ENCODE measurements at regions not wholly inside any gene's neighbourhood (a gene's known extent, or its start where the extent isn't known, plus 50 kb on each side); places are given as distances from the start of the nearest gene placed in this dataset.

GRCh38 chr21:14879458-14879857 lies 185.3 kb downstream of the NRIP1 start:
- Histone ChIP-seq H3K4me3 (ENCODE audit: low read depth, low read length) (no peak overlapping the region), H3K27ac (ENCODE audit: extremely low read depth, low read depth, low read length) (no peak overlapping the region), H3K4me1 (ENCODE audit: control insufficient read depth, insufficient read depth, low read length) (no peaks in the 10 kb centered on the region), H3K36me3 (ENCODE audit: control insufficient read depth in 2 of 2, insufficient read depth in 1 of 2, low read length in 2 of 2) (no peaks in the 10 kb centered on the region), H3K9me3 (ENCODE audit: control insufficient read depth, insufficient read depth, low read depth, low read length) (no peaks in the 10 kb centered on the region)
- TF ChIP-seq MZF1 (tag by site-specific recombination; IDR thresholded peaks at IDR 0.05; ENCODE audit: borderline replicate concordance): no peak
- TF ChIP-seq ZNF518A (tag by site-specific recombination; conservative IDR thresholded peaks at IDR 0.05; ENCODE audit: low read depth): no peak
- no peak for TF ChIP-seq ZNF214 (tag by site-specific recombination; IDR thresholded peaks at IDR 0.05; ENCODE audit: borderline replicate concordance)
- no peak for TF ChIP-seq ZNF114 (tag by site-specific recombination; IDR thresholded peaks at IDR 0.05)
- no peak for TF ChIP-seq ZNF529 (tag by site-specific recombination; IDR thresholded peaks at IDR 0.05; ENCODE audit: insufficient replicate concordance)
- TF ChIP-seq SETDB1 (IDR thresholded peaks at IDR 0.05; ENCODE audit: insufficient read length, low read length): no peak
- TF ChIP-seq FEZF1 (tag by site-specific recombination; IDR thresholded peaks at IDR 0.05): no peak
- no peak for TF ChIP-seq ZNF404 (tag by site-specific recombination; IDR thresholded peaks at IDR 0.05)
- no peak for TF ChIP-seq ZNF658 (tag by site-specific recombination; IDR thresholded peaks at IDR 0.05)
- no peak for TF ChIP-seq ZNF558 (tag by site-specific recombination; IDR thresholded peaks at IDR 0.05)
- TF ChIP-seq YY1 (tag by site-specific recombination; IDR thresholded peaks at IDR 0.05): no peak
- no peak for TF ChIP-seq ZNF37A (tag by site-specific recombination; IDR thresholded peaks at IDR 0.05)
- no peak for TF ChIP-seq ZNF654 (tag by site-specific recombination; IDR thresholded peaks at IDR 0.05; ENCODE audit: low read depth)
- no peak for TF ChIP-seq ZNF501 (tag by site-specific recombination; IDR thresholded peaks at IDR 0.05)
- no peak for TF ChIP-seq ZBTB21 (tag by site-specific recombination; IDR thresholded peaks at IDR 0.05)
- no peak for TF ChIP-seq MEIS1 (CRISPR knock-in tag; IDR thresholded peaks at IDR 0.05; ENCODE audit: borderline replicate concordance)
- no peak for TF ChIP-seq ZNF670 (tag by site-specific recombination; IDR thresholded peaks at IDR 0.05; ENCODE audit: low read depth)
- no peak for TF ChIP-seq AEBP2 (tag by site-specific recombination; IDR thresholded peaks at IDR 0.05; ENCODE audit: borderline replicate concordance)
- ChIA-PET POLR2A (no interaction called here), CTCF (interaction anchor here (1.4 kb wide), 1 partner anchor 15 kb away, joined by 6 read pairs; no protein-coding TSS in a partner anchor)

DNA sequence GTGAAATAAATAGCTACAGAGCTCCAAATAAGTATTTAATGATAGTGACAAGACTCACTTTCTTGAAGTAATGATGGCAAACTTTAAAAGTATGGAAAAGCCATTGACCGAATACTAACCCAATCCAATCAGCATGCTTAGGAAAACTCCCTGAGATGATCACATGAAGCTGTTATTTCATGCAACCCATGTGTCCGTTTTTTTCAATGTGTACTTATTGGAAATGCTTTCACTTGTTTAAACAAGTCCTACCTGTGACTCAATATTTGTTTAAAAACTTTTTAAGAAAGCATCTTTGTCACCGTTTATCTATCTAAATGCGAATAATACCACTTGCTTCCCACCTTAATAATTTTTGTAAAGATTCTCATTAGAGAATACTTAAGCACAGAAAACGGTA lies 185.8 kb downstream of the NRIP1 start:
- H3K27ac ChIP-seq (ENCODE audit: extremely low read depth, low read depth, low read length): no peak overlapping the region
- no peaks in the 10 kb centered on the region for H3K4me1 ChIP-seq (ENCODE audit: control insufficient read depth, insufficient read depth, low read length)
- POLR2A ChIA-PET: no interaction called here
- TF ChIP-seq, protein P1, sequence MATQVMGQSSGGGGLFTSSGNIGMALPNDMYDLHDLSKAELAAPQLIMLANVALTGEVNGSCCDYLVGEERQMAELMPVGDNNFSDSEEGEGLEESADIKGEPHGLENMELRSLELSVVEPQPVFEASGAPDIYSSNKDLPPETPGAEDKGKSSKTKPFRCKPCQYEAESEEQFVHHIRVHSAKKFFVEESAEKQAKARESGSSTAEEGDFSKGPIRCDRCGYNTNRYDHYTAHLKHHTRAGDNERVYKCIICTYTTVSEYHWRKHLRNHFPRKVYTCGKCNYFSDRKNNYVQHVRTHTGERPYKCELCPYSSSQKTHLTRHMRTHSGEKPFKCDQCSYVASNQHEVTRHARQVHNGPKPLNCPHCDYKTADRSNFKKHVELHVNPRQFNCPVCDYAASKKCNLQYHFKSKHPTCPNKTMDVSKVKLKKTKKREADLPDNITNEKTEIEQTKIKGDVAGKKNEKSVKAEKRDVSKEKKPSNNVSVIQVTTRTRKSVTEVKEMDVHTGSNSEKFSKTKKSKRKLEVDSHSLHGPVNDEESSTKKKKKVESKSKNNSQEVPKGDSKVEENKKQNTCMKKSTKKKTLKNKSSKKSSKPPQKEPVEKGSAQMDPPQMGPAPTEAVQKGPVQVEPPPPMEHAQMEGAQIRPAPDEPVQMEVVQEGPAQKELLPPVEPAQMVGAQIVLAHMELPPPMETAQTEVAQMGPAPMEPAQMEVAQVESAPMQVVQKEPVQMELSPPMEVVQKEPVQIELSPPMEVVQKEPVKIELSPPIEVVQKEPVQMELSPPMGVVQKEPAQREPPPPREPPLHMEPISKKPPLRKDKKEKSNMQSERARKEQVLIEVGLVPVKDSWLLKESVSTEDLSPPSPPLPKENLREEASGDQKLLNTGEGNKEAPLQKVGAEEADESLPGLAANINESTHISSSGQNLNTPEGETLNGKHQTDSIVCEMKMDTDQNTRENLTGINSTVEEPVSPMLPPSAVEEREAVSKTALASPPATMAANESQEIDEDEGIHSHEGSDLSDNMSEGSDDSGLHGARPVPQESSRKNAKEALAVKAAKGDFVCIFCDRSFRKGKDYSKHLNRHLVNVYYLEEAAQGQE (tag by site-specific recombination; IDR thresholded peaks at IDR 0.05): no peak
- no peak for TF ChIP-seq ZNF423 (tag by site-specific recombination; IDR thresholded peaks at IDR 0.05)
- TF ChIP-seq, protein P2, sequence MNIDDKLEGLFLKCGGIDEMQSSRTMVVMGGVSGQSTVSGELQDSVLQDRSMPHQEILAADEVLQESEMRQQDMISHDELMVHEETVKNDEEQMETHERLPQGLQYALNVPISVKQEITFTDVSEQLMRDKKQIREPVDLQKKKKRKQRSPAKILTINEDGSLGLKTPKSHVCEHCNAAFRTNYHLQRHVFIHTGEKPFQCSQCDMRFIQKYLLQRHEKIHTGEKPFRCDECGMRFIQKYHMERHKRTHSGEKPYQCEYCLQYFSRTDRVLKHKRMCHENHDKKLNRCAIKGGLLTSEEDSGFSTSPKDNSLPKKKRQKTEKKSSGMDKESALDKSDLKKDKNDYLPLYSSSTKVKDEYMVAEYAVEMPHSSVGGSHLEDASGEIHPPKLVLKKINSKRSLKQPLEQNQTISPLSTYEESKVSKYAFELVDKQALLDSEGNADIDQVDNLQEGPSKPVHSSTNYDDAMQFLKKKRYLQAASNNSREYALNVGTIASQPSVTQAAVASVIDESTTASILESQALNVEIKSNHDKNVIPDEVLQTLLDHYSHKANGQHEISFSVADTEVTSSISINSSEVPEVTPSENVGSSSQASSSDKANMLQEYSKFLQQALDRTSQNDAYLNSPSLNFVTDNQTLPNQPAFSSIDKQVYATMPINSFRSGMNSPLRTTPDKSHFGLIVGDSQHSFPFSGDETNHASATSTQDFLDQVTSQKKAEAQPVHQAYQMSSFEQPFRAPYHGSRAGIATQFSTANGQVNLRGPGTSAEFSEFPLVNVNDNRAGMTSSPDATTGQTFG (tag by site-specific recombination; IDR thresholded peaks at IDR 0.05; ENCODE audit: borderline replicate concordance): no peak
- TF ChIP-seq, protein P3, sequence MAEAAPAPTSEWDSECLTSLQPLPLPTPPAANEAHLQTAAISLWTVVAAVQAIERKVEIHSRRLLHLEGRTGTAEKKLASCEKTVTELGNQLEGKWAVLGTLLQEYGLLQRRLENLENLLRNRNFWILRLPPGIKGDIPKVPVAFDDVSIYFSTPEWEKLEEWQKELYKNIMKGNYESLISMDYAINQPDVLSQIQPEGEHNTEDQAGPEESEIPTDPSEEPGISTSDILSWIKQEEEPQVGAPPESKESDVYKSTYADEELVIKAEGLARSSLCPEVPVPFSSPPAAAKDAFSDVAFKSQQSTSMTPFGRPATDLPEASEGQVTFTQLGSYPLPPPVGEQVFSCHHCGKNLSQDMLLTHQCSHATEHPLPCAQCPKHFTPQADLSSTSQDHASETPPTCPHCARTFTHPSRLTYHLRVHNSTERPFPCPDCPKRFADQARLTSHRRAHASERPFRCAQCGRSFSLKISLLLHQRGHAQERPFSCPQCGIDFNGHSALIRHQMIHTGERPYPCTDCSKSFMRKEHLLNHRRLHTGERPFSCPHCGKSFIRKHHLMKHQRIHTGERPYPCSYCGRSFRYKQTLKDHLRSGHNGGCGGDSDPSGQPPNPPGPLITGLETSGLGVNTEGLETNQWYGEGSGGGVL (tag by site-specific recombination; IDR thresholded peaks at IDR 0.05): no peak

More for the DNA sequence above, 185.8 kb downstream of the NRIP1 start:
- H3K4me3 ChIP-seq (ENCODE audit: low read depth, low read length): no peak overlapping the region
- H3K9me3 ChIP-seq (ENCODE audit: control insufficient read depth, insufficient read depth, low read depth, low read length): no peaks in the 10 kb centered on the region
- H3K36me3 ChIP-seq (ENCODE audit: control insufficient read depth in 2 of 2, insufficient read depth in 1 of 2, low read length in 2 of 2): no peaks in the 10 kb centered on the region
- CTCF ChIA-PET: no interaction called here
